Smooth muscle cell (in vitro differentiated cells): ENCODE measurements at regions not wholly inside any gene's neighbourhood (a gene's known extent, or its start where the extent isn't known, plus 50 kb on each side); places are given as distances from the start of the nearest gene placed in this dataset.
"Not testable (repeated sequence)": the region's sequence is repeated elsewhere in the genome, so short reads cannot be mapped to it uniquely, and the experiment has no call there.

Experiments used
- DNase-seq: peaks from one replicate; lab custom pipeline; 2025; ENCODE audit not compliant: unreplicated experiment; lab: John Stamatoyannopoulos, UW
- H2AFZ ChIP-seq: fragments of 200-600 bp; sonication (generic); 2 replicates; pipeline ENCODE4 v1.6.0; 2016; ENCODE audit warnings: antibody characterized with exemption, low read depth, mild to moderate bottlenecking
- H3F3A ChIP-seq: fragments of 200-600 bp; sonication (generic); 2 replicates; pipeline ENCODE4 v1.6.0; 2017; ENCODE audit warnings: antibody characterized with exemption, low read depth
- H3K27ac ChIP-seq: fragments of 200-600 bp; sonication (generic); 2 replicates; pipeline ENCODE4 v1.5.1; 2016; ENCODE audit warnings: low read depth, mild to moderate bottlenecking
- H3K27me3 ChIP-seq: fragments of 200-600 bp; sonication (generic); 2 replicates; pipeline ENCODE4 v1.6.1; 2016; ENCODE audit warnings: low read depth, mild to moderate bottlenecking
- H3K36me3 ChIP-seq: fragments of 200-600 bp; sonication (generic); 2 replicates; pipeline ENCODE4 v1.5.1; 2016; ENCODE audit warnings: low read depth
- H3K4me1 ChIP-seq: fragments of 200-600 bp; sonication (generic); 2 replicates; pipeline ENCODE4 v1.5.1; 2016; ENCODE audit warnings: low read depth
- H3K4me2 ChIP-seq: fragments of 200-600 bp; sonication (generic); 2 replicates; pipeline ENCODE4 v1.6.0; 2016; ENCODE audit warnings: mild to moderate bottlenecking
- H3K4me3 ChIP-seq: fragments of 200-600 bp; sonication (generic); 2 replicates; pipeline ENCODE4 v1.5.1; 2016; ENCODE audit warnings: mild to moderate bottlenecking
- H3K79me2 ChIP-seq: fragments of 200-600 bp; sonication (generic); 2 replicates; pipeline ENCODE4 v1.6.0; 2016; ENCODE audit warnings: low read depth, mild to moderate bottlenecking
- H3K9ac ChIP-seq: fragments of 200-600 bp; sonication (generic); 2 replicates; pipeline ENCODE4 v1.6.0; 2016; ENCODE audit warnings: low read depth
- H3K9me3 ChIP-seq: fragments of 200-600 bp; sonication (generic); replicated peaks from 2 replicates; pipeline ENCODE4 v1.5.1; 2016; ENCODE audit warnings: low read depth
- H4K20me1 ChIP-seq: fragments of 200-600 bp; sonication (generic); 2 replicates; pipeline ENCODE4 v1.6.0; 2016; ENCODE audit warnings: low read depth
- WGBS: methylation state at CpG from one replicate; pipeline ENCODE4 v1.1.7; 2016; ENCODE audit warnings: low lambda C conversion rate; 5-methylcytosine and 5-hydroxymethylcytosine counted together
- TF ChIP-seq, protein P1 (sequence below): fragments of 200-600 bp; sonication (generic); IDR thresholded peaks from 2 replicates; pipeline ENCODE4 v1.5.1; 2017; ENCODE audit warnings: borderline replicate concordance, mild to moderate bottlenecking, antibody characterized with exemption; ENCODE audit not compliant: insufficient read depth, poor library complexity, severe bottlenecking

- H3K27me3 ChIP-seq, result no peaks in the 10 kb centered on the region
- no peaks in the 10 kb centered on the region for H3K36me3 ChIP-seq
- no peak overlapping the region for H3K4me3 ChIP-seq
- H3K9ac ChIP-seq, result no peak overlapping the region
- WGBS, result 81% methylated on average over 1 of the region's 1 CpG
- DNase-seq, result no peak
- H3K9me3 ChIP-seq, result no peaks in the 10 kb centered on the region
- H3K4me1 ChIP-seq, result no peaks in the 10 kb centered on the region
- TF ChIP-seq, protein P1, sequence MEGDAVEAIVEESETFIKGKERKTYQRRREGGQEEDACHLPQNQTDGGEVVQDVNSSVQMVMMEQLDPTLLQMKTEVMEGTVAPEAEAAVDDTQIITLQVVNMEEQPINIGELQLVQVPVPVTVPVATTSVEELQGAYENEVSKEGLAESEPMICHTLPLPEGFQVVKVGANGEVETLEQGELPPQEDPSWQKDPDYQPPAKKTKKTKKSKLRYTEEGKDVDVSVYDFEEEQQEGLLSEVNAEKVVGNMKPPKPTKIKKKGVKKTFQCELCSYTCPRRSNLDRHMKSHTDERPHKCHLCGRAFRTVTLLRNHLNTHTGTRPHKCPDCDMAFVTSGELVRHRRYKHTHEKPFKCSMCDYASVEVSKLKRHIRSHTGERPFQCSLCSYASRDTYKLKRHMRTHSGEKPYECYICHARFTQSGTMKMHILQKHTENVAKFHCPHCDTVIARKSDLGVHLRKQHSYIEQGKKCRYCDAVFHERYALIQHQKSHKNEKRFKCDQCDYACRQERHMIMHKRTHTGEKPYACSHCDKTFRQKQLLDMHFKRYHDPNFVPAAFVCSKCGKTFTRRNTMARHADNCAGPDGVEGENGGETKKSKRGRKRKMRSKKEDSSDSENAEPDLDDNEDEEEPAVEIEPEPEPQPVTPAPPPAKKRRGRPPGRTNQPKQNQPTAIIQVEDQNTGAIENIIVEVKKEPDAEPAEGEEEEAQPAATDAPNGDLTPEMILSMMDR, result no peak
- no peak overlapping the region for H3K27ac ChIP-seq
- H2AFZ ChIP-seq, result no peak overlapping the region
- no peak overlapping the region for H3K4me2 ChIP-seq
- H3F3A ChIP-seq, result no peaks in the 10 kb centered on the region
- no peaks in the 10 kb centered on the region for H4K20me1 ChIP-seq
- no peaks in the 10 kb centered on the region for H3K79me2 ChIP-seq
Measured at GRCh38 chr5:166803058-166803457, 1488.4 kb upstream of the WWC1 start.

- WGBS, result 93% methylated on average over 6 of the region's 6 CpGs
- H3K9me3 ChIP-seq, H3K4me2 ChIP-seq, H4K20me1 ChIP-seq, H3K27me3 ChIP-seq, H3F3A ChIP-seq, H3K36me3 ChIP-seq, DNase-seq, H3K4me3 ChIP-seq, H3K79me2 ChIP-seq, H3K9ac ChIP-seq, H3K4me1 ChIP-seq, H2AFZ ChIP-seq, H3K27ac ChIP-seq: not testable (repeated sequence)
Measured at GRCh38 chr5:166804223-166804622, 1487.2 kb upstream of the WWC1 start.

DNA sequence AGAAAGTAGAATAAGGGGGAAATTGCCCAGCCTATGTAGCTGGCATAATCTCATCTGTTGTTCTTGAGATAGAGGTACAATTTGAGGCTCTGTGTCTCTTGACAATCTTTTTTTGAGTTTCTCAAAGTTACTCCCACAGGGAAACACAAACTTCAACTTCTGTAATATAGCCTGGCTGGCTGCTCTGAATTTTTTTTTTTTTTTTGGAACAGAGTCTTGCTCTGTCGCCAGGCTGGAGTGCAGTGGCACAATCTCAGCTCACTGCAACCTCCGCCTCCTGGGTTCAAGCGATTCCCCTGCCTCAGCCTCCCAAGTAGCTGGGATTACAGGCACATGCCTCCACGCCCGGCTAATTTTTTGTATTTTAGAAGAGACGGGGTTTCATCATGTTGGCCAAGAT lies 1486.8 kb upstream of the WWC1 start:
- H3F3A ChIP-seq, H4K20me1 ChIP-seq, H3K79me2 ChIP-seq, H3K4me2 ChIP-seq, H3K27ac ChIP-seq, H3K36me3 ChIP-seq, H3K9ac ChIP-seq, H3K9me3 ChIP-seq, H3K27me3 ChIP-seq, H3K4me3 ChIP-seq, H2AFZ ChIP-seq, DNase-seq, H3K4me1 ChIP-seq: not testable (repeated sequence)
- over 99% methylated on average over 6 of the region's 6 CpGs for WGBS

- H3K79me2 ChIP-seq, DNase-seq, H2AFZ ChIP-seq, H3F3A ChIP-seq, H3K27ac ChIP-seq, H3K4me2 ChIP-seq, H3K9me3 ChIP-seq, H3K4me3 ChIP-seq, H4K20me1 ChIP-seq, H3K36me3 ChIP-seq, H3K27me3 ChIP-seq, H3K4me1 ChIP-seq, H3K9ac ChIP-seq: not testable (repeated sequence)
- WGBS, result 88% methylated on average over 21 of the region's 28 CpGs
Measured at GRCh38 chr5:166810093-166810658, 1481.3 kb upstream of the WWC1 start.

GRCh38 chr5:166810721-166811120 lies 1480.7 kb upstream of the WWC1 start:
- Histone ChIP-seq H3K4me2 (no peak overlapping the region), H3K9me3 (no peaks in the 10 kb centered on the region), H3K79me2 (no peaks in the 10 kb centered on the region), H3F3A (no peaks in the 10 kb centered on the region), H4K20me1 (no peaks in the 10 kb centered on the region), H3K4me3 (no peak overlapping the region), H3K9ac (no peak overlapping the region), H3K4me1 (no peaks in the 10 kb centered on the region), H2AFZ (no peak overlapping the region), H3K27me3 (no peaks in the 10 kb centered on the region), H3K36me3 (no peaks in the 10 kb centered on the region), H3K27ac (no peak overlapping the region)
- no peak for DNase-seq
- 98% methylated on average over 3 of the region's 3 CpGs for WGBS
- TF ChIP-seq, protein P1, result no peak
